ENCODE measurements at regions not wholly inside any gene's neighbourhood (a gene's known extent, or its start where the extent isn't known, plus 50 kb on each side); places are given as distances from the start of the nearest gene placed in this dataset.

GRCh38 chr22:27504360-27505253 is 296.9 kb downstream of the MN1 start:
- TF ChIP-seq EZH2 (optimal IDR thresholded peaks at IDR 0.05; ENCODE audit: low read depth, low read length) (no peak), CTCF (IDR thresholded peaks at IDR 0.05; ENCODE audit: low read length) (no peak), EZH2phosphoT487 (IDR thresholded peaks at IDR 0.05; ENCODE audit: low read length) (no peak)
- Histone ChIP-seq H3K9ac (ENCODE audit: low read length) (no peak overlapping the region), H3K9me3 (replicated peaks; ENCODE audit: insufficient read depth, low read length) (no peaks in the 10 kb centered on the region), H3K36me3 (replicated peaks; ENCODE audit: insufficient read depth, low read length) (no peaks in the 10 kb centered on the region), H3K4me3 (ENCODE audit: low read length) (no peak overlapping the region), H3K79me2 (ENCODE audit: low read length) (no peaks in the 10 kb centered on the region), H3K27ac (ENCODE audit: low read length) (no peak overlapping the region), H3K4me1 (ENCODE audit: low read length) (no peaks in the 10 kb centered on the region), H4K20me1 (ENCODE audit: insufficient read depth, low read length) (no peaks in the 10 kb centered on the region), H3F3A (ENCODE audit: insufficient read depth, low read length) (no peaks in the 10 kb centered on the region), H3K9me2 (replicated peaks; ENCODE audit: insufficient read depth, low read length) (no peaks in the 10 kb centered on the region), H3K4me2 (ENCODE audit: low read depth, low read length) (no peak overlapping the region), H2AFZ (ENCODE audit: low read length) (no peak overlapping the region), H3K27me3 (replicated peaks; ENCODE audit: insufficient read depth, low read length) (peaks cover 37% of the 10 kb centered on the region)
- DNase-seq = no peak

GRCh38 chr22:27507111-27507611 is 294.4 kb downstream of the MN1 start:
- H3K9ac ChIP-seq (ENCODE audit: low read length) = no peak overlapping the region
- peaks cover 38% of the 10 kb centered on the region for H3K27me3 ChIP-seq (replicated peaks; ENCODE audit: insufficient read depth, low read length)
- no peak for TF ChIP-seq CTCF (IDR thresholded peaks at IDR 0.05; ENCODE audit: low read length)
- TF ChIP-seq EZH2phosphoT487 (IDR thresholded peaks at IDR 0.05; ENCODE audit: low read length) = no peak
- TF ChIP-seq EZH2 (optimal IDR thresholded peaks at IDR 0.05; ENCODE audit: low read depth, low read length) = no peak
- H3K4me3 ChIP-seq (ENCODE audit: low read length) = no peak overlapping the region
- no peak for DNase-seq
- H3K79me2 ChIP-seq (ENCODE audit: low read length) = no peaks in the 10 kb centered on the region
- H3K27ac ChIP-seq (ENCODE audit: low read length) = no peak overlapping the region
- no peaks in the 10 kb centered on the region for H3K9me3 ChIP-seq (replicated peaks; ENCODE audit: insufficient read depth, low read length)
- H3K4me1 ChIP-seq (ENCODE audit: low read length) = no peaks in the 10 kb centered on the region
- H3K9me2 ChIP-seq (replicated peaks; ENCODE audit: insufficient read depth, low read length) = no peaks in the 10 kb centered on the region
- H3F3A ChIP-seq (ENCODE audit: insufficient read depth, low read length) = no peaks in the 10 kb centered on the region
- H3K4me2 ChIP-seq (ENCODE audit: low read depth, low read length) = no peak overlapping the region
- H2AFZ ChIP-seq (ENCODE audit: low read length) = no peak overlapping the region
- H4K20me1 ChIP-seq (ENCODE audit: insufficient read depth, low read length) = no peaks in the 10 kb centered on the region
- no peaks in the 10 kb centered on the region for H3K36me3 ChIP-seq (replicated peaks; ENCODE audit: insufficient read depth, low read length)

GRCh38 chr22:27507935-27508526 is 293.5 kb downstream of the MN1 start:
- TF ChIP-seq CTCF (IDR thresholded peaks at IDR 0.05; ENCODE audit: low read length) = no peak
- H3K27me3 ChIP-seq (replicated peaks; ENCODE audit: insufficient read depth, low read length) = peaks cover 31% of the 10 kb centered on the region
- H3K27ac ChIP-seq (ENCODE audit: low read length) = no peak overlapping the region
- H3K4me1 ChIP-seq (ENCODE audit: low read length) = no peaks in the 10 kb centered on the region
- no peak for DNase-seq
- no peaks in the 10 kb centered on the region for H4K20me1 ChIP-seq (ENCODE audit: insufficient read depth, low read length)
- H3F3A ChIP-seq (ENCODE audit: insufficient read depth, low read length) = no peaks in the 10 kb centered on the region
- H3K9me3 ChIP-seq (replicated peaks; ENCODE audit: insufficient read depth, low read length) = no peaks in the 10 kb centered on the region
- no peak overlapping the region for H3K4me2 ChIP-seq (ENCODE audit: low read depth, low read length)
- no peak overlapping the region for H3K4me3 ChIP-seq (ENCODE audit: low read length)
- H3K36me3 ChIP-seq (replicated peaks; ENCODE audit: insufficient read depth, low read length) = no peaks in the 10 kb centered on the region
- H3K79me2 ChIP-seq (ENCODE audit: low read length) = no peaks in the 10 kb centered on the region
- no peak overlapping the region for H3K9ac ChIP-seq (ENCODE audit: low read length)
- no peaks in the 10 kb centered on the region for H3K9me2 ChIP-seq (replicated peaks; ENCODE audit: insufficient read depth, low read length)
- H2AFZ ChIP-seq (ENCODE audit: low read length) = no peak overlapping the region

Data from MM.1S (cell line).